ENCODE measurements at regions not wholly inside any gene's neighbourhood (a gene's known extent, or its start where the extent isn't known, plus 50 kb on each side); places are given as distances from the start of the nearest gene placed in this dataset.

DNA sequence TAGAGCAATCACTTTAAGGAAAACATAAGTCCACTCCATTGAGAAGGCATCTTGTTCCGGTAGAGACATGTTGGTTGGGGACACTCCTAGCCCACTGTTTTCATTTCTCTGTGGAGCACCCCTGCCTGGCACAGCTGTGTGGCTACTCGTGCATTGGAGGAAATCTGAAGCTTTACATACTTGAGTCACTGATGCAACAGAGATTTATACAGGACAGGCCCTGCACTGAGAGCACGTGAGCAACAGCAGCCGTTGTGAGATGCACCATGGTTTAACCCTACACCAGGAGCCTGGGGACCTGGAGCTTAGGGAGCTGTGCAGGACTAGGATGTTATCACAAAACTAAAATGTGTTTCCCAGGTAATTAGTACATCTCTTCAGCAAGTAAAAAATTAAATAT lies 230.7 kb upstream of the IRX1 start (continued):
- TF ChIP-seq MYC (IDR thresholded peaks at IDR 0.05; ENCODE audit: insufficient read depth, insufficient read length, insufficient replicate concordance, low read length, severe bottlenecking) (no peak), JUND (IDR thresholded peaks at IDR 0.05; ENCODE audit: low read depth, low read length) (no peak), ZNF622 (IDR thresholded peaks at IDR 0.05) (no peak), DPF2 (IDR thresholded peaks at IDR 0.05) (no peak), MEF2B (IDR thresholded peaks at IDR 0.05; ENCODE audit: partially characterized antibody, poor library complexity, severe bottlenecking) (no peak), RUNX3 (IDR thresholded peaks at IDR 0.05; ENCODE audit: low read length) (no peak), ATF7 (IDR thresholded peaks at IDR 0.05; ENCODE audit: low read depth) (no peak)
- TF ChIP-seq, protein P1, sequence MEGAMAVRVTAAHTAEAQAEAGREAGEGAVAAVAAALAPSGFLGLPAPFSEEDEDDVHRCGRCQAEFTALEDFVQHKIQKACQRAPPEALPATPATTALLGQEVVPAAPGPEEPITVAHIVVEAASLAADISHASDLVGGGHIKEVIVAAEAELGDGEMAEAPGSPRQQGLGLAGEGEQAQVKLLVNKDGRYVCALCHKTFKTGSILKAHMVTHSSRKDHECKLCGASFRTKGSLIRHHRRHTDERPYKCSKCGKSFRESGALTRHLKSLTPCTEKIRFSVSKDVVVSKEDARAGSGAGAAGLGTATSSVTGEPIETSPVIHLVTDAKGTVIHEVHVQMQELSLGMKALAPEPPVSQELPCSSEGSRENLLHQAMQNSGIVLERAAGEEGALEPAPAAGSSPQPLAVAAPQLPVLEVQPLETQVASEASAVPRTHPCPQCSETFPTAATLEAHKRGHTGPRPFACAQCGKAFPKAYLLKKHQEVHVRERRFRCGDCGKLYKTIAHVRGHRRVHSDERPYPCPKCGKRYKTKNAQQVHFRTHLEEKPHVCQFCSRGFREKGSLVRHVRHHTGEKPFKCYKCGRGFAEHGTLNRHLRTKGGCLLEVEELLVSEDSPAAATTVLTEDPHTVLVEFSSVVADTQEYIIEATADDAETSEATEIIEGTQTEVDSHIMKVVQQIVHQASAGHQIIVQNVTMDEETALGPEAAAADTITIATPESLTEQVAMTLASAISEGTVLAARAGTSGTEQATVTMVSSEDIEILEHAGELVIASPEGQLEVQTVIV (IDR thresholded peaks at IDR 0.05; ENCODE audit: borderline replicate concordance, partially characterized antibody): no peak
- TF ChIP-seq, protein P2, sequence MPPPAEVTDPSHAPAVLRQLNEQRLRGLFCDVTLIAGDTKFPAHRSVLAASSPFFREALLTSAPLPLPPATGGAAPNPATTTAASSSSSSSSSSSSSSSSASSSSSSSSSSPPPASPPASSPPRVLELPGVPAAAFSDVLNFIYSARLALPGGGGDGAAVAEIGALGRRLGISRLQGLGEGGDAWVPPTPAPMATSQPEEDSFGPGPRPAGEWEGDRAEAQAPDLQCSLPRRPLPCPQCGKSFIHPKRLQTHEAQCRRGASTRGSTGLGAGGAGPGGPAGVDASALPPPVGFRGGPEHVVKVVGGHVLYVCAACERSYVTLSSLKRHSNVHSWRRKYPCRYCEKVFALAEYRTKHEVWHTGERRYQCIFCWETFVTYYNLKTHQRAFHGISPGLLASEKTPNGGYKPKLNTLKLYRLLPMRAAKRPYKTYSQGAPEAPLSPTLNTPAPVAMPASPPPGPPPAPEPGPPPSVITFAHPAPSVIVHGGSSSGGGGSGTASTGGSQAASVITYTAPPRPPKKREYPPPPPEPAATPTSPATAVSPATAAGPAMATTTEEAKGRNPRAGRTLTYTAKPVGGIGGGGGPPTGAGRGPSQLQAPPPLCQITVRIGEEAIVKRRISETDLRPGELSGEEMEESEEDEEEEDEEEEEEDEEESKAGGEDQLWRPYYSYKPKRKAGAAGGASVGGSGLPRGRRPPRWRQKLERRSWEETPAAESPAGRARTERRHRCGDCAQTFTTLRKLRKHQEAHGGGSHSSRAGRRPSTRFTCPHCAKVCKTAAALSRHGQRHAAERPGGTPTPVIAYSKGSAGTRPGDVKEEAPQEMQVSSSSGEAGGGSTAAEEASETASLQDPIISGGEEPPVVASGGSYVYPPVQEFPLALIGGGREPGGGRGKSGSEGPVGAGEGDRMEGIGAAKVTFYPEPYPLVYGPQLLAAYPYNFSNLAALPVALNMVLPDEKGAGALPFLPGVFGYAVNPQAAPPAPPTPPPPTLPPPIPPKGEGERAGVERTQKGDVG (CRISPR knock-in tag; IDR thresholded peaks at IDR 0.05): no peak
